ENCODE measurements at regions not wholly inside any gene's neighbourhood (a gene's known extent, or its start where the extent isn't known, plus 50 kb on each side); places are given as distances from the start of the nearest gene placed in this dataset.

- TF ChIP-seq POLR2A (IDR thresholded peaks at IDR 0.05) (no peak), CTCF (IDR thresholded peaks at IDR 0.05) (no peak)
These were observed 134.8 kb downstream of the BACH1 start for GRCh38 chr21:29433366-29434059.

Data from right lobe of liver (tissue), 4 donors.